ENCODE measurements at regions not wholly inside any gene's neighbourhood (a gene's known extent, or its start where the extent isn't known, plus 50 kb on each side); places are given as distances from the start of the nearest gene placed in this dataset.

GRCh38 chr15:91383532-91383931, 283.5 kb downstream of the SV2B start:
- no peaks in the 10 kb centered on the region for H3K79me2 ChIP-seq (ENCODE audit: insufficient read depth, low read depth, low read length)

DNA sequence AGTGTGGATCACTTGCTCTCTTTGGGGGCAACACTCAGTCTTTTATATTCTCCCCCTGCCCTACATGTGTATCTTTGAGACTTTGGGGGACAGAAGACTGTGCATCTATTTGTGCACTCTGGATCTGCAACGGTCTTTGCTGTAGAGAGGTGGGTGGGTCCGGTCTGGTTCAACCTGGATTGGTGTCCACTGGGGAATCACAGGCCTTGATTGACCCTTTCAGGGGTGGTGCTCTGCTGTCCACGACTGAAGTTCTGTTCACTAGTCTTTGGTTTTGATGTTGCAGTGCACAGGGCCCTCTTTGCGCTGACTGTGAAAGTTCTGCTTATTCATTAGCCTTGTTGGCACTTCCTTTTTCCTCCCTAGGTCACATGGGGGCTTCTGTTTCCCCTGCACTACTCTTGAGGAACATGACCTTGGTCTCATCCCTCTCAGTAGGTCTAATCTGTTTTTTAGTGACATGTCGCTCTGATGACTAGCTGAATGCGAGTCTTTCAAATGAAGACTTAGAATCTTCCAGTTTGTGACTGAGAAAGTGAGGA, 284.2 kb downstream of the SV2B start:
- H3K36me3 ChIP-seq (ENCODE audit: insufficient read depth, low read length), result no peaks in the 10 kb centered on the region
- CTCF ChIA-PET (ENCODE audit: unreplicated experiment), result no interaction called here
- no peak overlapping the region for H3K4me2 ChIP-seq (ENCODE audit: low read length)
- BruUV-seq (replicated peaks), result no TSS peak
- intact Hi-C loops (cut with micrococcal nuclease; ENCODE audit: unreplicated experiment), result no loop called here
- no peak for DNase-seq (ENCODE audit: low spot score)
- H3K79me2 ChIP-seq (ENCODE audit: insufficient read depth, low read depth, low read length), result no peaks in the 10 kb centered on the region
- H3K4me1 ChIP-seq (ENCODE audit: insufficient read depth, low read length, poor library complexity, severe bottlenecking), result no peaks in the 10 kb centered on the region
- no peaks in the 10 kb centered on the region for H3K9me2 ChIP-seq (ENCODE audit: insufficient read depth, low read length)
- no peaks in the 10 kb centered on the region for H4K20me1 ChIP-seq (ENCODE audit: insufficient read depth, low read length)
- POLR2A ChIA-PET, result no interaction called here
- TF ChIP-seq EZH2phosphoT487 (IDR thresholded peaks at IDR 0.05; ENCODE audit: borderline replicate concordance, low read depth, low read length), result no peak
- TF ChIP-seq, protein P1, sequence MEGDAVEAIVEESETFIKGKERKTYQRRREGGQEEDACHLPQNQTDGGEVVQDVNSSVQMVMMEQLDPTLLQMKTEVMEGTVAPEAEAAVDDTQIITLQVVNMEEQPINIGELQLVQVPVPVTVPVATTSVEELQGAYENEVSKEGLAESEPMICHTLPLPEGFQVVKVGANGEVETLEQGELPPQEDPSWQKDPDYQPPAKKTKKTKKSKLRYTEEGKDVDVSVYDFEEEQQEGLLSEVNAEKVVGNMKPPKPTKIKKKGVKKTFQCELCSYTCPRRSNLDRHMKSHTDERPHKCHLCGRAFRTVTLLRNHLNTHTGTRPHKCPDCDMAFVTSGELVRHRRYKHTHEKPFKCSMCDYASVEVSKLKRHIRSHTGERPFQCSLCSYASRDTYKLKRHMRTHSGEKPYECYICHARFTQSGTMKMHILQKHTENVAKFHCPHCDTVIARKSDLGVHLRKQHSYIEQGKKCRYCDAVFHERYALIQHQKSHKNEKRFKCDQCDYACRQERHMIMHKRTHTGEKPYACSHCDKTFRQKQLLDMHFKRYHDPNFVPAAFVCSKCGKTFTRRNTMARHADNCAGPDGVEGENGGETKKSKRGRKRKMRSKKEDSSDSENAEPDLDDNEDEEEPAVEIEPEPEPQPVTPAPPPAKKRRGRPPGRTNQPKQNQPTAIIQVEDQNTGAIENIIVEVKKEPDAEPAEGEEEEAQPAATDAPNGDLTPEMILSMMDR (conservative IDR thresholded peaks at IDR 0.05; ENCODE audit: low read length), result no peak
- H3K4me3 ChIP-seq (ENCODE audit: low read depth, low read length, poor library complexity, severe bottlenecking), result no peak overlapping the region
- H3K27ac ChIP-seq (ENCODE audit: low read depth, low read length, poor library complexity, severe bottlenecking), result no peak overlapping the region
- H3K9me3 ChIP-seq (ENCODE audit: low read length), result no peaks in the 10 kb centered on the region
- no peak overlapping the region for H2AFZ ChIP-seq (ENCODE audit: low read length)

More at GRCh38 chr15:91383532-91383931, 283.5 kb downstream of the SV2B start:
- Histone ChIP-seq H3K9me2 (ENCODE audit: insufficient read depth, low read length) (no peaks in the 10 kb centered on the region), H3K27ac (ENCODE audit: low read depth, low read length, poor library complexity, severe bottlenecking) (no peak overlapping the region), H2AFZ (ENCODE audit: low read length) (no peak overlapping the region), H3K9me3 (ENCODE audit: low read length) (no peaks in the 10 kb centered on the region), H3K4me3 (ENCODE audit: low read depth, low read length, poor library complexity, severe bottlenecking) (no peak overlapping the region), H4K20me1 (ENCODE audit: insufficient read depth, low read length) (no peaks in the 10 kb centered on the region), H3K4me2 (ENCODE audit: low read length) (no peak overlapping the region), H3K36me3 (ENCODE audit: insufficient read depth, low read length) (no peaks in the 10 kb centered on the region), H3K4me1 (ENCODE audit: insufficient read depth, low read length, poor library complexity, severe bottlenecking) (no peaks in the 10 kb centered on the region)
- ChIA-PET POLR2A (no interaction called here), CTCF (ENCODE audit: unreplicated experiment) (no interaction called here)
- intact Hi-C loops (cut with micrococcal nuclease; ENCODE audit: unreplicated experiment), result no loop called here
- no peak for DNase-seq (ENCODE audit: low spot score)
- TF ChIP-seq, protein P1 (conservative IDR thresholded peaks at IDR 0.05; ENCODE audit: low read length), result no peak
- no peak for TF ChIP-seq EZH2phosphoT487 (IDR thresholded peaks at IDR 0.05; ENCODE audit: borderline replicate concordance, low read depth, low read length)
- BruUV-seq (replicated peaks), result no TSS peak

DNA sequence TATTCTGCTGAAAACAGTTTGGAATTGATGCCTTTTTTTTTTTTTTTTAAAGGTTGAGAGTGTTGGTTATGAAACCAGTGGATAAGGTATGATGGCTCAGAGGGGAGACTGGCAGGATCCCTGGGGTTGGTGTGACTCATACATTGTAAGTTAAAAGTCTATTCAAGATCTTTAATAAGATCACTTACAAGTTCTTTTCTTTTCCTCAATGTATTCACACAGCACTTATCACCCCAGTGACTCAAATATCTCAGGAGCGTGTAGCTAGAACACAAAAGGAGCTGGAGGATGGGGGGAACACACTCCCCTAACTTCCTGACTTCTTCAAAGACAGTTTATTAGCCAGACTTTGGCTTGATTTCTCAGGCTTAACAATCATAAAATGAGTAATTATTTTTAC, 285.3 kb downstream of the SV2B start:
- no TSS peak for BruUV-seq (replicated peaks)
- TF ChIP-seq, protein P1 (conservative IDR thresholded peaks at IDR 0.05; ENCODE audit: low read length), result no peak
- no peak for TF ChIP-seq EZH2phosphoT487 (IDR thresholded peaks at IDR 0.05; ENCODE audit: borderline replicate concordance, low read depth, low read length)
- H3K9me2 ChIP-seq (ENCODE audit: insufficient read depth, low read length), result no peaks in the 10 kb centered on the region
- no peaks in the 10 kb centered on the region for H3K4me1 ChIP-seq (ENCODE audit: insufficient read depth, low read length, poor library complexity, severe bottlenecking)
- H3K4me2 ChIP-seq (ENCODE audit: low read length), result no peak overlapping the region
- no peaks in the 10 kb centered on the region for H3K36me3 ChIP-seq (ENCODE audit: insufficient read depth, low read length)
- H4K20me1 ChIP-seq (ENCODE audit: insufficient read depth, low read length), result no peaks in the 10 kb centered on the region
- no peak overlapping the region for H2AFZ ChIP-seq (ENCODE audit: low read length)
- ChIA-PET CTCF (ENCODE audit: unreplicated experiment) (no interaction called here), POLR2A (interaction anchor here (0.6 to 0.9 kb wide), 3 partner anchors 35 to 271 kb away, joined by 3 read pairs; no protein-coding TSS in a partner anchor)
- no peaks in the 10 kb centered on the region for H3K9me3 ChIP-seq (ENCODE audit: low read length)
- intact Hi-C loops (cut with micrococcal nuclease; ENCODE audit: unreplicated experiment), result no loop called here
- DNase-seq (ENCODE audit: low spot score), result no peak
- no peaks in the 10 kb centered on the region for H3K79me2 ChIP-seq (ENCODE audit: insufficient read depth, low read depth, low read length)
- H3K4me3 ChIP-seq (ENCODE audit: low read depth, low read length, poor library complexity, severe bottlenecking), result no peak overlapping the region
- H3K27ac ChIP-seq (ENCODE audit: low read depth, low read length, poor library complexity, severe bottlenecking), result no peak overlapping the region
